CD4-positive, alpha-beta T cell (primary cell): ENCODE measurements at regions not wholly inside any gene's neighbourhood (a gene's known extent, or its start where the extent isn't known, plus 50 kb on each side); places are given as distances from the start of the nearest gene placed in this dataset.

ENCODE experiments used
- ATAC-seq: fragments of 200-7000 bp; cut with Tn5 transposase; one replicate; pipeline ENCODE4 v1.10.0; 2022; ENCODE audit warnings: mild to moderate bottlenecking; ENCODE audit not compliant: poor library complexity
- CTCF ChIA-PET: fragments of 350-600 bp; sonication (Branson Sonifier 250); formaldehyde crosslinking; loops from one replicate; lab custom pipeline; 2021; ENCODE audit warnings: antibody characterized with exemption, inconsistent platforms; lab: Charles Lee
- POLR2A ChIA-PET: fragments of 350-600 bp; sonication (Branson Sonifier 250); formaldehyde crosslinking; loops from one replicate; lab custom pipeline; 2021; ENCODE audit warnings: antibody characterized with exemption, inconsistent platforms; lab: Charles Lee
- DNase-seq, 14 experiments: peaks; one replicate each; pipeline ENCODE4 v3.0.0-alpha.2; 2013 to 2020; ENCODE audit warnings: mixed read lengths in 2 of 14
- H3K27ac ChIP-seq, 2 donors: one replicate each; pipeline versions ENCODE4 v1.5.1 to v1.7.0; 2013; ENCODE audit warnings: low read length in 2 of 2, low read depth in 1 of 2, mild to moderate bottlenecking in 1 of 2
- H3K27me3 ChIP-seq, 2 experiments: 1 replicate in 1 of 2; 2 replicates in 1 of 2; pipeline versions ENCODE4 v1.6.1 to v1.7.0; 2013; ENCODE audit warnings: low read length in 2 of 2, control low read depth in 1 of 2, mild to moderate bottlenecking in 1 of 2, moderate library complexity in 1 of 2; ENCODE audit not compliant: insufficient read depth in 2 of 2, control insufficient read depth in 1 of 2
- H3K36me3 ChIP-seq: one replicate; pipeline ENCODE4 v1.6.1; 2013; ENCODE audit warnings: low read length, control low read depth; ENCODE audit not compliant: insufficient read depth
- H3K4me1 ChIP-seq: one replicate; pipeline ENCODE4 v1.6.1; 2013; ENCODE audit warnings: low read length, control low read depth; ENCODE audit not compliant: insufficient read depth
- H3K4me3 ChIP-seq: one replicate; pipeline ENCODE4 v1.5.1; 2013; ENCODE audit warnings: mild to moderate bottlenecking, low read length, moderate library complexity
- H3K9me3 ChIP-seq, 2 experiments: 1 replicate in 1 of 2; 2 replicates in 1 of 2; pipeline versions ENCODE4 v1.6.1 to v1.7.0; 2013; ENCODE audit warnings: low read length in 2 of 2, mild to moderate bottlenecking in 2 of 2, control low read depth in 1 of 2, moderate library complexity in 1 of 2; ENCODE audit not compliant: control insufficient read depth in 1 of 2, insufficient read depth in 1 of 2
- H3K27ac Mint-ChIP-seq: one replicate; pipeline ENCODE4 v1.8.0; 2020; ENCODE audit warnings: mixed read lengths
- H3K27me3 Mint-ChIP-seq: one replicate; pipeline ENCODE4 v1.8.0; 2021; ENCODE audit warnings: mixed read lengths
- H3K36me3 Mint-ChIP-seq: one replicate; pipeline ENCODE4 v1.8.0; 2021; ENCODE audit warnings: low read depth, mixed read lengths
- H3K4me1 Mint-ChIP-seq: one replicate; pipeline ENCODE4 v1.8.0; 2021; ENCODE audit warnings: low read depth, mixed read lengths
- H3K4me3 Mint-ChIP-seq: one replicate; pipeline ENCODE4 v1.8.0; 2020; ENCODE audit warnings: mild to moderate bottlenecking, mixed read lengths
- H3K9me3 Mint-ChIP-seq: one replicate; pipeline ENCODE4 v1.8.0; 2020; ENCODE audit warnings: mixed read lengths
- intact Hi-C, 2 experiments: fragments of 100-400 bp; cut with DNase I in 1 of 2; cut with micrococcal nuclease in 1 of 2; formaldehyde crosslinking; loops; one replicate each; pipeline versions ENCODE4 v1.15.1 to v1.9.0; 2023 to 2025; cut with DNase I, micrococcal nuclease
- TF ChIP-seq, protein P1 (sequence below): fragments of 200-600 bp; IDR thresholded peaks from one replicate; pipeline ENCODE4 v1.8.0; 2022; ENCODE audit warnings: antibody characterized with exemption, mild to moderate bottlenecking

DNA sequence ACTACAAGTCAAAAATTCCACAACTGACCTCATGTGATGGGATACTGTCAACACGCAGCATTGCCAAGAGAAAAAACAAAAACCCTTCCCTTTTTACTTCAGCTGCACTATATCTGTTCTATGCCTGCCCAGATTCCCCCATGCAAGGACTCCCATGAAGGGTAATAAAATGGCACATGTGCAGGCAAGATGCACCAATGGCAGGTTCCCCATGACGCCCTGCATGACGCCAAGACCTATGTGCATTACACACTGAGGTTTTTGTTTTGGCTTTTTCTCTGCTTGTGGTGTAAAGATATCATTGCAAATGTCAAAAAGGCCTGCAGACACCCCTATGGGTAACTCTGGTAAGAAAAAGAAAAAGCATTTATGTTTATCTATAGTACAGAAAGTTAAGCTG is 403.4 kb downstream of the HDGFL1 start:
- CTCF ChIA-PET, result no interaction called here

GRCh38 chr6:22975079-22975478 is 405.7 kb downstream of the HDGFL1 start:
- ChIA-PET CTCF (no interaction called here), POLR2A (no interaction called here)
- Histone ChIP-seq H3K4me3 (no peak overlapping the region), H3K4me1 (no peaks in the 10 kb centered on the region), H3K9me3 (peaks cover 0 to 2% of the 10 kb centered on the region in 2 experiments), H3K36me3 (no peaks in the 10 kb centered on the region), H3K27ac (no peak overlapping the region), H3K27me3 (no peaks in the 10 kb centered on the region)
- H3K9me3 Mint-ChIP-seq, result no peaks in the 10 kb centered on the region
- H3K27ac Mint-ChIP-seq, result no peak overlapping the region
- ATAC-seq (no peak), DNase-seq (no peak)
- H3K27me3 Mint-ChIP-seq, result no peaks in the 10 kb centered on the region
- no peaks in the 10 kb centered on the region for H3K36me3 Mint-ChIP-seq
- H3K4me1 Mint-ChIP-seq, result no peaks in the 10 kb centered on the region
- intact Hi-C loops, result no loop called here
- H3K4me3 Mint-ChIP-seq, result no peak overlapping the region
- TF ChIP-seq, protein P1, sequence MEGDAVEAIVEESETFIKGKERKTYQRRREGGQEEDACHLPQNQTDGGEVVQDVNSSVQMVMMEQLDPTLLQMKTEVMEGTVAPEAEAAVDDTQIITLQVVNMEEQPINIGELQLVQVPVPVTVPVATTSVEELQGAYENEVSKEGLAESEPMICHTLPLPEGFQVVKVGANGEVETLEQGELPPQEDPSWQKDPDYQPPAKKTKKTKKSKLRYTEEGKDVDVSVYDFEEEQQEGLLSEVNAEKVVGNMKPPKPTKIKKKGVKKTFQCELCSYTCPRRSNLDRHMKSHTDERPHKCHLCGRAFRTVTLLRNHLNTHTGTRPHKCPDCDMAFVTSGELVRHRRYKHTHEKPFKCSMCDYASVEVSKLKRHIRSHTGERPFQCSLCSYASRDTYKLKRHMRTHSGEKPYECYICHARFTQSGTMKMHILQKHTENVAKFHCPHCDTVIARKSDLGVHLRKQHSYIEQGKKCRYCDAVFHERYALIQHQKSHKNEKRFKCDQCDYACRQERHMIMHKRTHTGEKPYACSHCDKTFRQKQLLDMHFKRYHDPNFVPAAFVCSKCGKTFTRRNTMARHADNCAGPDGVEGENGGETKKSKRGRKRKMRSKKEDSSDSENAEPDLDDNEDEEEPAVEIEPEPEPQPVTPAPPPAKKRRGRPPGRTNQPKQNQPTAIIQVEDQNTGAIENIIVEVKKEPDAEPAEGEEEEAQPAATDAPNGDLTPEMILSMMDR, result no peak

More for the DNA sequence above, 403.4 kb downstream of the HDGFL1 start:
- Histone ChIP-seq H3K27ac (no peak overlapping the region), H3K36me3 (no peaks in the 10 kb centered on the region), H3K27me3 (no peaks in the 10 kb centered on the region), H3K4me1 (no peaks in the 10 kb centered on the region), H3K9me3 (no peaks in the 10 kb centered on the region), H3K4me3 (no peak overlapping the region)
- H3K4me3 Mint-ChIP-seq, result no peak overlapping the region
- ATAC-seq, result no peak
- POLR2A ChIA-PET, result no interaction called here
- intact Hi-C loops, result no loop called here
- no peaks in the 10 kb centered on the region for H3K27me3 Mint-ChIP-seq
- H3K9me3 Mint-ChIP-seq, result no peaks in the 10 kb centered on the region
- TF ChIP-seq, protein P1, result no peak
- DNase-seq, result no peak
- no peaks in the 10 kb centered on the region for H3K4me1 Mint-ChIP-seq
- H3K36me3 Mint-ChIP-seq, result no peaks in the 10 kb centered on the region
- no peak overlapping the region for H3K27ac Mint-ChIP-seq

DNA sequence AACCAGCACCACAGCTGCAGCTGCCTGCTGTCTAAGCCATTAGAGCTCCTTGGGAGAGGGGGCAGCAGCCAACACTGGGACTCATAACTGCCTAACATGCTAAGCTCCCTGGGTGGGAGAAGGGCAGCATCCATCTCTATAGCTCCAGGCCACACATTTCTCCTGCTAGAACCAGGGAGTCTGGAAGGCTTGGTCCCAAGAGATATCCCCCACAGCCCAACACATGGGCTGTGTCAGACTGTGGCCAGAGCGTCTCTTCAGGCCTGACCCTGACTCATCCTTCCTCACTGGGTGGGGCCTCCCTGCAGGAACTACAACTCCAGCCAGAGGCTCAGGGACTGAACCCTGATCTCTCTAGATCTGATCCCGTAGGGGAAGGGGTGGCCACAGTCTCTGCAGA is 411.1 kb downstream of the HDGFL1 start:
- no peaks in the 10 kb centered on the region for H3K36me3 Mint-ChIP-seq
- TF ChIP-seq, protein P1, result no peak

More for the DNA sequence above, 411.1 kb downstream of the HDGFL1 start:
- Mint-ChIP-seq H3K9me3 (no peaks in the 10 kb centered on the region), H3K27me3 (no peaks in the 10 kb centered on the region), H3K4me1 (no peaks in the 10 kb centered on the region), H3K4me3 (no peak overlapping the region), H3K27ac (no peak overlapping the region)
- DNase-seq, result no peak
- peaks cover 0 to 11% of the 10 kb centered on the region in 2 experiments for H3K9me3 ChIP-seq
- ChIA-PET CTCF (no interaction called here), POLR2A (no interaction called here)
- intact Hi-C loops, result no loop called here
- no peaks in the 10 kb centered on the region for H3K36me3 ChIP-seq
- no peaks in the 10 kb centered on the region for H3K27me3 ChIP-seq
- H3K4me1 ChIP-seq, result no peaks in the 10 kb centered on the region
- H3K27ac ChIP-seq, result no peak overlapping the region
- H3K4me3 ChIP-seq, result no peak overlapping the region
- no peak for ATAC-seq
